Bronchial epithelial cell (primary cell): ENCODE measurements at regions not wholly inside any gene's neighbourhood (a gene's known extent, or its start where the extent isn't known, plus 50 kb on each side); places are given as distances from the start of the nearest gene placed in this dataset.
A peak's percentile ranks its signal among the peaks of the same experiment; 100 is the strongest.

ENCODE experiments used
- DNase-seq: peaks from one replicate; pipeline ENCODE4 v3.0.0-alpha.2; 2010; ENCODE audit warnings: low read depth
- FAIRE-seq: peaks from 2 replicates; lab custom pipeline; 2011; peaks lifted over from hg19 to GRCh38; lab: Jason Lieb, UNC
- H3K27me3 ChIP-seq: 2 replicates; pipeline ENCODE4 v1.5.1; 2011; ENCODE audit warnings: low read length; ENCODE audit not compliant: control insufficient read depth, insufficient read depth
- H3K36me3 ChIP-seq: 2 replicates; pipeline ENCODE4 v1.5.1; 2011; ENCODE audit warnings: low read length; ENCODE audit not compliant: control insufficient read depth, insufficient read depth
- H3K4me3 ChIP-seq: 2 replicates; pipeline ENCODE4 v1.5.1; 2011; ENCODE audit warnings: mild to moderate bottlenecking, low read depth, low read length, control low read depth
- TF ChIP-seq, protein P1 (sequence below): IDR thresholded peaks from 2 replicates; pipeline ENCODE4 v1.5.1; 2011; ENCODE audit warnings: mild to moderate bottlenecking, moderate library complexity, low read length, control low read depth, inconsistent platforms; ENCODE audit not compliant: insufficient read depth, severe bottlenecking

DNA sequence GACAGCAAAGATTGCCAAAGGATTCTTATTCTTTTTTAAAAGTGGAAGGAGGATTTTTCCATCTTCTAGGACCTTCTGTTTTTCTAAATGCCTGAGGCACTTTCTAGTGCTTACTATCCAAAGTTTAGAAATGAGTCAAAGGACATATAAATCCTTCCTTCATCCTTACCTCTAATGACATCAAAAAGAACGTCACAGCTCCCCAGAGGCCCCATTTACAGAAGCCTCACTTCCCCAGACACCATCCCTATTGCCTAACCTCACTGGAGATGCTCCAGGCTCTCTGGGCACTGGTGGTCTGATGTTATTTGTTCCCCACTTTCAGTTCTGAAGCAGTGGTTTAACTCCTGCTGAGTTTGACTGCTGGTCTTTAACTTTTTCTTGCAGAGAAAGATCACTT is 504.3 kb downstream of the AGTPBP1 start:
- DNase-seq (no peak), FAIRE-seq (no peak)
- H3K4me3 ChIP-seq: no peak overlapping the region
- TF ChIP-seq, protein P1, sequence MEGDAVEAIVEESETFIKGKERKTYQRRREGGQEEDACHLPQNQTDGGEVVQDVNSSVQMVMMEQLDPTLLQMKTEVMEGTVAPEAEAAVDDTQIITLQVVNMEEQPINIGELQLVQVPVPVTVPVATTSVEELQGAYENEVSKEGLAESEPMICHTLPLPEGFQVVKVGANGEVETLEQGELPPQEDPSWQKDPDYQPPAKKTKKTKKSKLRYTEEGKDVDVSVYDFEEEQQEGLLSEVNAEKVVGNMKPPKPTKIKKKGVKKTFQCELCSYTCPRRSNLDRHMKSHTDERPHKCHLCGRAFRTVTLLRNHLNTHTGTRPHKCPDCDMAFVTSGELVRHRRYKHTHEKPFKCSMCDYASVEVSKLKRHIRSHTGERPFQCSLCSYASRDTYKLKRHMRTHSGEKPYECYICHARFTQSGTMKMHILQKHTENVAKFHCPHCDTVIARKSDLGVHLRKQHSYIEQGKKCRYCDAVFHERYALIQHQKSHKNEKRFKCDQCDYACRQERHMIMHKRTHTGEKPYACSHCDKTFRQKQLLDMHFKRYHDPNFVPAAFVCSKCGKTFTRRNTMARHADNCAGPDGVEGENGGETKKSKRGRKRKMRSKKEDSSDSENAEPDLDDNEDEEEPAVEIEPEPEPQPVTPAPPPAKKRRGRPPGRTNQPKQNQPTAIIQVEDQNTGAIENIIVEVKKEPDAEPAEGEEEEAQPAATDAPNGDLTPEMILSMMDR: no peak
- no peaks in the 10 kb centered on the region for H3K36me3 ChIP-seq
- H3K27me3 ChIP-seq: peaks cover 3% of the 10 kb centered on the region

DNA sequence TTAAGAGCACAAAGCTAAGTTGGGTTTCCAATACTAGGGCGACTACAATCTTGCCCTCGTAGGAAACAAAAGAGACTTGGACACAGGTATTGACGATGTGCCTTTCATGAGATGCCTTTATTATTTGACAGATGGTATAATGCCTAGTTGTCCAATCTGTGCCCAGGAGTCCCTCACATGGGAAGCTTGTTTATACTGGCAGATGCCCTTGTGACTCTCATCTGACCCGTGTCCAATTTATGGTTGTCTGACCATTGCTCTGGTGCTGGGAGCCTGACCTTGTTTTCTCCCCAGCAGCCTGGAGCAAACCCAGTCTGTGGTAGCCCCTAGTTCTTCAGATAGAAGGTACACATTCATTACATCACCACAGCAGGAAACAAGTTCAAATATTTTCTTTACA is 511.7 kb downstream of the AGTPBP1 start:
- TF ChIP-seq, protein P1: no peak
- FAIRE-seq (no peak), DNase-seq (no peak)
- Histone ChIP-seq H3K36me3 (no peaks in the 10 kb centered on the region), H3K4me3 (no peak overlapping the region), H3K27me3 (peaks cover 3% of the 10 kb centered on the region)

DNA sequence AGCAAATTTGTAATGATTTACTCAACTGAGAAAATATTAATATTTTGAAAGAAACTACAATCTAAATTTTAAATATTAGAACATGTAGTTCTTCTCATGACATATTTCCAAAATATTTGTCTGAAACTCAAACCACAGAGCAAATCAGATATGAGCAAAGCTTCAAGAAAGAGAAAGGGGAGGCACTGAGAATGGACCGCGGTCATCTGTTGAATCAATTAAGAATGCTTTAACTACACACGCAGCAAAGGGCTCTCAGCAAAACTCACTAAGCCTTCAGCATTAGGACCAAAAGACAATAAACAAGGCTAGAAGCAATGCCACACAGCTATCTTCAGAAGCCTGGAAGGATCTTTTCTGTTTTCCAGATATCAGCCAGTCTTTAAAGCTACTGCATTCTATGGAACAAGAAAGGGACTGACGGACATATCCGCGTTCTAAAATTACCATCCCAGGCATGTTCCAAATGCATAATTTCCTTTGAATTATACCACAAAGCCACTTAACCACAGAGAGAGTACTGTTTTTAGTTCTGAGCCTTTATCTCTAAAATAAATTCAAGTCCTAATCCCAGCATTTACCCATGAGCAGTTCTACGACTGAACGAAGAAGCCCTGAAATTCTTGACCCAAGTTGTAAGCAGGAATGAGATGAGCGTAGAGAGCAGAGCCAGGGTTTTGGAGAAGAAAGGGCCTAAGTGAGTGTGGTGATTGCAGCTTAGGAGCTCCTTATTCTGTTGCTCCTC is 513.5 kb downstream of the AGTPBP1 start:
- TF ChIP-seq, protein P1: no peak
- H3K36me3 ChIP-seq: no peaks in the 10 kb centered on the region
- FAIRE-seq: no peak
- H3K4me3 ChIP-seq: no peak overlapping the region
- no peak for DNase-seq
- peaks cover 3% of the 10 kb centered on the region for H3K27me3 ChIP-seq

DNA sequence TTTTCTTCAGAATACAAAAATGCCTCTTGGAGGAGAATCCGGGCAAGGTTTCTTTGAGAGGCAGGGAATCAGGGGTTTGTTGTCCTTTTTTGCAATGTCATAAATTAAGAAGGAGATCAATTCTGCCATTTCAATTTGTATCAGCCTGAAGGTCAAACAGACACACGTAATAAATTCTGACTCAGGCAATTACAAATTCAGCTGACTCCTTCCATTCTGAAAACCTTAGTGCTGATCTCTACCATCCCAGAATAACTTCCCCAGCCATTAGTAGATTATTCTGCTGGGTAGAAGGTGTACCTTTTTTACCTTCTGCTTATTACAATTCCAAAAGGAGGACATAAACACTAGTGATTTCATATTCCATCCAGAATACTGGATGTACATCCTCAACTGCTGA is 516.6 kb downstream of the AGTPBP1 start:
- TF ChIP-seq, protein P1: no peak
- FAIRE-seq (no peak), DNase-seq (peak; percentile 41)
- Histone ChIP-seq H3K36me3 (no peaks in the 10 kb centered on the region), H3K4me3 (no peak overlapping the region), H3K27me3 (peaks cover 3% of the 10 kb centered on the region)

GRCh38 chr9:85224729-85225128 is 517.0 kb downstream of the AGTPBP1 start:
- no peak overlapping the region for H3K4me3 ChIP-seq

More at GRCh38 chr9:85224729-85225128, 517.0 kb downstream of the AGTPBP1 start:
- H3K36me3 ChIP-seq: no peaks in the 10 kb centered on the region
- FAIRE-seq (no peak), DNase-seq (peak; percentile 95)
- TF ChIP-seq, protein P1: no peak
- H3K27me3 ChIP-seq: peaks cover 3% of the 10 kb centered on the region
